ENCODE measurements at regions not wholly inside any gene's neighbourhood (a gene's known extent, or its start where the extent isn't known, plus 50 kb on each side); places are given as distances from the start of the nearest gene placed in this dataset.

- TF ChIP-seq REST (IDR thresholded peaks at IDR 0.05; ENCODE audit: low read depth, low read length) (no peak), TARDBP (IDR thresholded peaks at IDR 0.05; ENCODE audit: borderline replicate concordance) (no peak), STAT3 (IDR thresholded peaks at IDR 0.05; ENCODE audit: low read depth, low read length) (no peak), LARP7 (IDR thresholded peaks at IDR 0.05) (0 out of 2 replicates have a peak, but pooled peaks have one; percentile 23), MTA2 (IDR thresholded peaks at IDR 0.05; ENCODE audit: low read depth) (peak; percentile 77), BCL11A (IDR thresholded peaks at IDR 0.05; ENCODE audit: low read depth, low read length) (0 out of 2 replicates have a peak, but pooled peaks have one; percentile 21), RAD51 (IDR thresholded peaks at IDR 0.05) (no peak)
Measured at GRCh38 chr2:195094330-195094729, 562.7 kb upstream of the SLC39A10 start (continued).

- ATAC-seq (no peak), DNase-seq (ENCODE audit: low read depth, low spot score) (no peak), FAIRE-seq (no peak)
- H2AFZ ChIP-seq (ENCODE audit: control insufficient read depth, low read depth, low read length), result no peak overlapping the region
- H3K36me3 ChIP-seq (ENCODE audit: control insufficient read depth in 2 of 2, insufficient read depth in 2 of 2, low read length in 1 of 2), result no peaks in the 10 kb centered on the region
- SMC1A ChIA-PET (ENCODE audit: uncharacterized antibody, unreplicated experiment), result interaction anchor here (1.0 to 1.3 kb wide), 3 partner anchors 9 to 332 kb away, joined by 4 to 5 read pairs (median 4); no protein-coding TSS in a partner anchor
- no peaks in the 10 kb centered on the region for H3K9me3 ChIP-seq (replicated peaks; ENCODE audit: control insufficient read depth, insufficient read depth, low read length)
- H3K27ac ChIP-seq (ENCODE audit: control insufficient read depth, insufficient read depth), result no peak overlapping the region
- no peaks in the 10 kb centered on the region for H4K20me1 ChIP-seq (ENCODE audit: control insufficient read depth, insufficient read depth)
- CTCF ChIA-PET, result interaction anchor here (0.5 to 1.6 kb wide), 6 partner anchors 17 to 1885 kb away, joined by 3 read pairs; no protein-coding TSS in a partner anchor
- RAD21 ChIA-PET (ENCODE audit: unreplicated experiment), result interaction anchor here (0.6 to 0.9 kb wide), 4 partner anchors 441 to 876 kb away, joined by 3 to 4 read pairs (median 3); no protein-coding TSS in a partner anchor
- H3K4me1 ChIP-seq (ENCODE audit: control insufficient read depth, insufficient read depth, low read length), result no peaks in the 10 kb centered on the region
- intact Hi-C loops (cut with micrococcal nuclease; ENCODE audit: unreplicated experiment), result no loop called here
- no TSS peak for BruUV-seq (replicated peaks)
- H3K79me2 ChIP-seq (ENCODE audit: control insufficient read depth, insufficient read depth, low read length), result no peaks in the 10 kb centered on the region
- H3K27me3 ChIP-seq (replicated peaks in 1 of 2; ENCODE audit: control insufficient read depth in 2 of 2, insufficient read depth in 2 of 2, low read length in 1 of 2), result no peaks in the 10 kb centered on the region
- H3K4me3 ChIP-seq, result no peak overlapping the region
- H3K9ac ChIP-seq (ENCODE audit: control insufficient read depth, insufficient read depth, low read length), result no peak overlapping the region
- POLR2A ChIA-PET, result interaction anchor here (0.7 kb wide), 1 partner anchor 200 kb away, joined by 5 read pairs; no protein-coding TSS in a partner anchor
- no peak overlapping the region for H3K4me2 ChIP-seq (ENCODE audit: control insufficient read depth, insufficient read depth)
- in situ Hi-C loops (cut with MboI), result no loop called here
- TF ChIP-seq SMAD5 (IDR thresholded peaks at IDR 0.05; ENCODE audit: low read depth), result no peak
- no peak for TF ChIP-seq ASH2L (IDR thresholded peaks at IDR 0.05; ENCODE audit: borderline replicate concordance, low read depth)
- no peak for TF ChIP-seq CEBPB (IDR thresholded peaks at IDR 0.05; ENCODE audit: borderline replicate concordance in 1 of 2, low read depth in 2 of 2, low read length in 2 of 2)
- TF ChIP-seq CBX3 (IDR thresholded peaks at IDR 0.05; ENCODE audit: borderline replicate concordance, low read depth), result no peak
- no peak for TF ChIP-seq REST (IDR thresholded peaks at IDR 0.05; ENCODE audit: low read depth, low read length)
- TF ChIP-seq GABPA (IDR thresholded peaks at IDR 0.05; ENCODE audit: low read depth), result no peak
- TF ChIP-seq JUND (IDR thresholded peaks at IDR 0.05; ENCODE audit: low read depth, low read length), result no peak
- no peak for TF ChIP-seq KAT2A (conservative IDR thresholded peaks at IDR 0.05; ENCODE audit: control insufficient read depth, low read depth, low read length)
- no peak for TF ChIP-seq SUZ12 (IDR thresholded peaks at IDR 0.05; ENCODE audit: unreplicated experiment)
- TF ChIP-seq TCF3 (IDR thresholded peaks at IDR 0.05; ENCODE audit: borderline replicate concordance, insufficient read depth, low read depth, low read length), result no peak
- no peak for TF ChIP-seq SUPT20H (IDR thresholded peaks at IDR 0.05; ENCODE audit: borderline replicate concordance, control insufficient read depth, low read depth, low read length)
- TF ChIP-seq NR2C2 (IDR thresholded peaks at IDR 0.05; ENCODE audit: borderline replicate concordance, control insufficient read depth, insufficient read length, low read depth), result no peak
Measured at GRCh38 chr2:195092341-195092740, 564.7 kb upstream of the SLC39A10 start.

Data from GM12878 (cell line).